OCI-LY3 (cell line): ENCODE measurements at regions not wholly inside any gene's neighbourhood (a gene's known extent, or its start where the extent isn't known, plus 50 kb on each side); places are given as distances from the start of the nearest gene placed in this dataset.
A peak's percentile ranks its signal among the peaks of the same experiment; 100 is the strongest.

Source experiments
- H2AFZ ChIP-seq: fragments of 200-600, 300-600 bp; shearing (Covaris generic); 2 replicates; pipeline ENCODE4 v1.6.0; 2014; ENCODE audit warnings: antibody characterized with exemption, low read depth, low read length
- H3K27ac ChIP-seq: fragments of 200-600, 300-600 bp; sonication (generic); 2 replicates; pipeline ENCODE4 v1.5.1; 2014; ENCODE audit warnings: mild to moderate bottlenecking, low read length, moderate library complexity, mixed read lengths
- H3K27me3 ChIP-seq: fragments of 200-600, 300-600 bp; sonication (generic); 2 replicates; pipeline ENCODE4 v1.6.1; 2014; ENCODE audit warnings: low read depth, low read length, mixed read lengths
- H3K36me3 ChIP-seq: fragments of 200-600, 300-600 bp; sonication (generic); replicated peaks from 2 replicates; pipeline ENCODE3; 2014; ENCODE audit warnings: low read depth, low read length, mixed read lengths
- H3K4me1 ChIP-seq: fragments of 300-600, 200-600 bp; sonication (generic); 2 replicates; pipeline ENCODE4 v1.6.1; 2014; ENCODE audit warnings: low read length, mixed read lengths
- H3K4me2 ChIP-seq: fragments of 200-600, 300-600 bp; sonication (generic); 2 replicates; pipeline ENCODE4 v1.6.1; 2014; ENCODE audit warnings: low read length, mixed read lengths
- H3K4me3 ChIP-seq: fragments of 300-600, 200-600 bp; sonication (generic); 2 replicates; pipeline ENCODE4 v1.5.1; 2014; ENCODE audit warnings: antibody characterized with exemption, mild to moderate bottlenecking, low read length, moderate library complexity
- H3K79me2 ChIP-seq: fragments of 300-600, 200-600 bp; shearing (Covaris generic); 2 replicates; pipeline ENCODE4 v1.6.1; 2014; ENCODE audit warnings: mild to moderate bottlenecking, low read length, mixed read lengths
- H3K9ac ChIP-seq: fragments of 300-600, 200-600 bp; shearing (Covaris generic); 2 replicates; pipeline ENCODE4 v1.6.0; 2014; ENCODE audit warnings: mild to moderate bottlenecking, low read length, moderate library complexity
- H3K9me3 ChIP-seq: fragments of 200-600, 300-600 bp; shearing (Covaris generic); 2 replicates; pipeline ENCODE4 v1.6.1; 2014; ENCODE audit warnings: low read length, mixed read lengths; ENCODE audit not compliant: insufficient read depth
- H4K20me1 ChIP-seq: fragments of 200-600, 300-600 bp; sonication (generic); 2 replicates; pipeline ENCODE4 v1.6.1; 2016; ENCODE audit warnings: low read length, mixed read lengths; ENCODE audit not compliant: insufficient read depth
- CTCF ChIP-seq: fragments of 200-600, 300-600 bp; sonication (generic); IDR thresholded peaks from 2 replicates; pipeline ENCODE4 v1.5.1; 2014; ENCODE audit warnings: antibody characterized with exemption, low read length, low read depth
- EZH2phosphoT487 ChIP-seq: fragments of 200-600 bp; shearing (Covaris generic); IDR thresholded peaks from 2 replicates; pipeline ENCODE4 v1.6.1; 2018; ENCODE audit warnings: antibody characterized with exemption, mixed run types, low read depth

GRCh38 chr7:93048136-93048930 lies 69.4 kb downstream of the SAMD9 start:
- peak overlapping the region; percentile 45 for H2AFZ ChIP-seq
- peaks cover 23% of the 10 kb centered on the region for H3K4me1 ChIP-seq
- no peak overlapping the region for H3K4me3 ChIP-seq
- no peak overlapping the region for H3K27ac ChIP-seq
- H3K36me3 ChIP-seq: no peaks in the 10 kb centered on the region
- H3K27me3 ChIP-seq: no peaks in the 10 kb centered on the region
- TF ChIP-seq EZH2phosphoT487 (no peak), CTCF (no peak)
- H3K4me2 ChIP-seq: no peak overlapping the region
- no peaks in the 10 kb centered on the region for H3K79me2 ChIP-seq
- H4K20me1 ChIP-seq: no peaks in the 10 kb centered on the region
- H3K9me3 ChIP-seq: no peaks in the 10 kb centered on the region
- no peak overlapping the region for H3K9ac ChIP-seq

- H4K20me1 ChIP-seq: no peaks in the 10 kb centered on the region
- H3K9ac ChIP-seq: no peak overlapping the region
- peak overlapping the region; percentile 45 for H2AFZ ChIP-seq
- no peak overlapping the region for H3K27ac ChIP-seq
- H3K79me2 ChIP-seq: no peaks in the 10 kb centered on the region
- H3K27me3 ChIP-seq: no peaks in the 10 kb centered on the region
- no peak for TF ChIP-seq CTCF
- H3K36me3 ChIP-seq: no peaks in the 10 kb centered on the region
- no peak overlapping the region for H3K4me3 ChIP-seq
- peaks cover 21% of the 10 kb centered on the region for H3K4me1 ChIP-seq
- no peaks in the 10 kb centered on the region for H3K9me3 ChIP-seq
- no peak overlapping the region for H3K4me2 ChIP-seq
Measured at GRCh38 chr7:93047514-93048099, 70.2 kb downstream of the SAMD9 start.

- no peak overlapping the region for H3K9ac ChIP-seq
- no peak overlapping the region for H2AFZ ChIP-seq
- no peaks in the 10 kb centered on the region for H3K36me3 ChIP-seq
- no peak overlapping the region for H3K27ac ChIP-seq
- TF ChIP-seq CTCF: no peak
- TF ChIP-seq EZH2phosphoT487: no peak
- no peak overlapping the region for H3K4me3 ChIP-seq
- H3K4me2 ChIP-seq: no peak overlapping the region
- H3K27me3 ChIP-seq: no peaks in the 10 kb centered on the region
- peaks cover 21% of the 10 kb centered on the region for H3K4me1 ChIP-seq
- H3K9me3 ChIP-seq: no peaks in the 10 kb centered on the region
- no peaks in the 10 kb centered on the region for H4K20me1 ChIP-seq
- no peaks in the 10 kb centered on the region for H3K79me2 ChIP-seq
Measured at GRCh38 chr7:93046641-93047040, 71.1 kb downstream of the SAMD9 start.

GRCh38 chr7:93044147-93044810 lies 73.5 kb downstream of the SAMD9 start:
- no peaks in the 10 kb centered on the region for H3K27me3 ChIP-seq
- H3K9ac ChIP-seq: no peak overlapping the region
- no peak overlapping the region for H3K27ac ChIP-seq
- no peaks in the 10 kb centered on the region for H4K20me1 ChIP-seq
- no peak overlapping the region for H3K4me2 ChIP-seq
- no peaks in the 10 kb centered on the region for H3K36me3 ChIP-seq
- H2AFZ ChIP-seq: peak overlapping the region; percentile 53; the same call in 1 of the 2 replicates
- TF ChIP-seq EZH2phosphoT487 (no peak), CTCF (no peak)
- no peaks in the 10 kb centered on the region for H3K79me2 ChIP-seq
- H3K9me3 ChIP-seq: no peaks in the 10 kb centered on the region
- peaks cover 25% of the 10 kb centered on the region for H3K4me1 ChIP-seq
- H3K4me3 ChIP-seq: no peak overlapping the region
